ENCODE measurements at regions not wholly inside any gene's neighbourhood (a gene's known extent, or its start where the extent isn't known, plus 50 kb on each side); places are given as distances from the start of the nearest gene placed in this dataset.

DNA sequence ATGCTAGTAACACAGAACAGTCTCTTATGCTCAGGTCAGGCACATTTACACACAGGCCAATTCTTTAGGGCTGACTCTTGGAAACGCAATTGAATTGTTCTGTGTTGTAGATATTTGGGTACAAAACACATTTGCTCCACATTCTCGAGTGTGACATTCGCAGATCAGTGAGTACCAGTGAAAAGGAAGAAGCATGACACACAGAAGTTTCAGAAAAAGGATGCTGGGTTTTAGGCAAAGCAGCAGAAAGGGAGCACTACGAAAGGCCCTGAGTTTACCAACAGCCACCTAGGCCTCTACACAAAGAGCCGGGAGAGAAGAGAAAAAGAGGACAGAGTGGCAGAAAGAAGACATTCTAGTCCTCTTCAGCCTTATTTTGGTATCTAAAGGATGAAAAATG lies 254.4 kb upstream of the BTG1 start:
- no peaks in the 10 kb centered on the region for H3K79me2 ChIP-seq
- no peak overlapping the region for H3K4me3 ChIP-seq (ENCODE audit: low read depth, low read length)
- no peaks in the 10 kb centered on the region for H3K9me3 ChIP-seq (ENCODE audit: control insufficient read depth, low read length)
- TF ChIP-seq, protein P1, sequence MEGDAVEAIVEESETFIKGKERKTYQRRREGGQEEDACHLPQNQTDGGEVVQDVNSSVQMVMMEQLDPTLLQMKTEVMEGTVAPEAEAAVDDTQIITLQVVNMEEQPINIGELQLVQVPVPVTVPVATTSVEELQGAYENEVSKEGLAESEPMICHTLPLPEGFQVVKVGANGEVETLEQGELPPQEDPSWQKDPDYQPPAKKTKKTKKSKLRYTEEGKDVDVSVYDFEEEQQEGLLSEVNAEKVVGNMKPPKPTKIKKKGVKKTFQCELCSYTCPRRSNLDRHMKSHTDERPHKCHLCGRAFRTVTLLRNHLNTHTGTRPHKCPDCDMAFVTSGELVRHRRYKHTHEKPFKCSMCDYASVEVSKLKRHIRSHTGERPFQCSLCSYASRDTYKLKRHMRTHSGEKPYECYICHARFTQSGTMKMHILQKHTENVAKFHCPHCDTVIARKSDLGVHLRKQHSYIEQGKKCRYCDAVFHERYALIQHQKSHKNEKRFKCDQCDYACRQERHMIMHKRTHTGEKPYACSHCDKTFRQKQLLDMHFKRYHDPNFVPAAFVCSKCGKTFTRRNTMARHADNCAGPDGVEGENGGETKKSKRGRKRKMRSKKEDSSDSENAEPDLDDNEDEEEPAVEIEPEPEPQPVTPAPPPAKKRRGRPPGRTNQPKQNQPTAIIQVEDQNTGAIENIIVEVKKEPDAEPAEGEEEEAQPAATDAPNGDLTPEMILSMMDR (IDR thresholded peaks at IDR 0.05) = no peak
- no peak overlapping the region for H3K27ac ChIP-seq
- no peaks in the 10 kb centered on the region for H3K27me3 ChIP-seq (ENCODE audit: control insufficient read depth, insufficient read depth, low read length)
- no peak overlapping the region for H3K4me2 ChIP-seq (ENCODE audit: low read length)
- H2AFZ ChIP-seq = peak overlapping the region; percentile 34
- H3K36me3 ChIP-seq (ENCODE audit: control insufficient read depth, insufficient read depth, low read length) = no peaks in the 10 kb centered on the region
- no peak overlapping the region for H3K9ac ChIP-seq
- H3K4me1 ChIP-seq = peaks cover 6% of the 10 kb centered on the region

DNA sequence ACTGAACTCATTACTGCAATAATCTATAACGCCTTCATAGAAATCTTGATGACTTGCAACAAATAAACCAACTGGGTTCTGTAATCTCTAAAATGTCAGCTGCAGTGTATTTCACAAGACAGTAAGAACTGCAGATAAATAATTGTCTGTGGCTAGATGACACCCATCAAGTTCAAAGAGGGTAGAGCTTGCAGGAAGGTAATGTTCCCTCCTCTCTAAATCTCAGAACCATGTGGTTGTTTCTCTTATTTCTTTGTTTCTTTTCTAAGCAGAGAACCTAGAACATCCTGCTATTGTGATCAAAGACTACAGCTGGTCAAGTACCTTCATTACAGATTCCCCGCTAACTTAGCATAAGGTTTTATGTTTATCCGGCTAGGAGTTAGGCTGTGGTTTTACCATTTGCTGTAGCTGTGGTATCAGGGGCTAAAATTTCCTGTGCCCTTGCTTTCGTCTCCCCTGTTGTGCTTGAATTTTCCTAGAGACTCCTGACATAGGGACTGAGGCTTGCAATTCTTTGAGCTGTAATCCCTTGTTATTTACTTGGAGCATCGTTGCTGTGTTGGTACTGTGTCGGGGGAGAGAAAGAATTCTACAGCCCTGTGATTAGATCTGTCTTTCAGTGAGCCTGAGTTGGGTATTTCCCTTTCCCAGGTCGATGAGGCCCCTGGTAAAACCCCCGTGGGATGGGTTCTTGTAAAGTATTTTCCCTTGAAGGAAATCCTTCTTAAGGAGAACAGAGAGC lies 253.1 kb upstream of the BTG1 start:
- no peak overlapping the region for H3K4me2 ChIP-seq (ENCODE audit: low read length)
- H3K27me3 ChIP-seq (ENCODE audit: control insufficient read depth, insufficient read depth, low read length) = no peaks in the 10 kb centered on the region
- no peaks in the 10 kb centered on the region for H3K9me3 ChIP-seq (ENCODE audit: control insufficient read depth, low read length)
- H3K27ac ChIP-seq = no peak overlapping the region
- H3K4me1 ChIP-seq = peaks cover 3% of the 10 kb centered on the region
- TF ChIP-seq, protein P1 (IDR thresholded peaks at IDR 0.05) = no peak
- H3K36me3 ChIP-seq (ENCODE audit: control insufficient read depth, insufficient read depth, low read length) = no peaks in the 10 kb centered on the region
- no peak overlapping the region for H3K9ac ChIP-seq
- H3K79me2 ChIP-seq = no peaks in the 10 kb centered on the region
- H2AFZ ChIP-seq = no peak overlapping the region
- no peak overlapping the region for H3K4me3 ChIP-seq (ENCODE audit: low read depth, low read length)

DNA sequence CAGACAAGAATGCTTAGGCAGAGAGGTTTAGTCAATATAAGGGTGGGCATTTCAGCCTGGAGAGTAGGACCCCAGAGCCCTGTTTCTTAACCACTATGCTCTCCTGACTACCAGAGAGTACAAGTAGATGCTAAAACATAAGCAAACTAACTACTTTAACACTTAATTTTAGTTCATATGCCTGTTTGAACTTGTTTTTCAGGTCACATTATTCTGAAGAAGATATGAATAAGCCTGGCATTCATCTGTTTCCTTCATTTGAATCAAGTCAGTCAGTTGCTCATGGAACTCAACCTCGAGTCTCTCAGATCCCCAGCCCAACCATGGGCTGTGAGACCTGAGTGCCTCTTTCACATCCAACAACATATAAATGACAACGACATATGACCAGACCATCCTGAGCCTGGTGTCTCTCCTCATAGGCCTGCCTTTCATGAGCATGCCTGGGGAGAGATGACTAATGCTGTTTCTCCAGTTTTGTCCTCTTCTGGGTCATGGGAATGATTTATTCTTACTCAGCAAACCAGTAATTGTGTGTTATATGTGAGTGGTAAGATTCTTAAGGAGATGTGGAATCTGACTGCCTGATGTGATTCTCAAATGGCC lies 251.1 kb upstream of the BTG1 start:
- no peak overlapping the region for H3K27ac ChIP-seq
- TF ChIP-seq, protein P1 (IDR thresholded peaks at IDR 0.05) = no peak

DNA sequence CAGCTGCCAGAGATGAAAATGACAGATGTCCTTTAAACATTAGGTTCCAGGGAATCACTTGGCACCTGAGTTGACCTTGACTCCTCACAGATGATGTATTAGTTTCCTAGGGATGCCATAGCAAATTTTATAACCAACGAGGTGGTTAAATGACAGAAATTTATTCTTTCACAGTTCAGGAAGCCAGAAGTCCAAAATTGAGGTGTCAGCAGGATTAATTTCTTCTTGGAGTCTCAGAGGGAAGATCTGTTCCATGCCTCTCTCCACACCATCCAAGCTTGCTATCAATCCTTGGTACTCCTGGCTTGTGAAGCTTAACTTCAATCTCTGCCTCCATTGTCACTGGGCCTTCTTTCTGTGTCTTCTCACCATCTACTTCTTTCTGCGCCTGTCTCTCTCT lies 249.7 kb upstream of the BTG1 start:
- Histone ChIP-seq H3K4me2 (ENCODE audit: low read length) (no peak overlapping the region), H3K4me1 (peaks cover 2% of the 10 kb centered on the region), H3K9me3 (ENCODE audit: control insufficient read depth, low read length) (no peaks in the 10 kb centered on the region), H3K27ac (no peak overlapping the region), H3K4me3 (ENCODE audit: low read depth, low read length) (no peak overlapping the region), H2AFZ (no peak overlapping the region), H3K27me3 (ENCODE audit: control insufficient read depth, insufficient read depth, low read length) (no peaks in the 10 kb centered on the region), H3K36me3 (ENCODE audit: control insufficient read depth, insufficient read depth, low read length) (no peaks in the 10 kb centered on the region), H3K9ac (no peak overlapping the region), H3K79me2 (no peaks in the 10 kb centered on the region)
- TF ChIP-seq, protein P1 (IDR thresholded peaks at IDR 0.05) = no peak

More for the DNA sequence above, 251.1 kb upstream of the BTG1 start:
- Histone ChIP-seq H3K9ac (no peak overlapping the region), H3K27me3 (ENCODE audit: control insufficient read depth, insufficient read depth, low read length) (no peaks in the 10 kb centered on the region), H3K4me2 (ENCODE audit: low read length) (no peak overlapping the region), H3K4me3 (ENCODE audit: low read depth, low read length) (no peak overlapping the region), H3K9me3 (ENCODE audit: control insufficient read depth, low read length) (no peaks in the 10 kb centered on the region), H3K79me2 (no peaks in the 10 kb centered on the region), H3K4me1 (peaks cover 2% of the 10 kb centered on the region), H3K36me3 (ENCODE audit: control insufficient read depth, insufficient read depth, low read length) (no peaks in the 10 kb centered on the region), H2AFZ (no peak overlapping the region)
